Inferior parietal cortex (tissue), 1 donor: ENCODE measurements at regions not wholly inside any gene's neighbourhood (a gene's known extent, or its start where the extent isn't known, plus 50 kb on each side); places are given as distances from the start of the nearest gene placed in this dataset.

Source experiments
- DNase-seq: peaks from one replicate; pipeline ENCODE4 v3.0.0-alpha.2; 2016; ENCODE audit errors: extremely low spot score

- no peak for DNase-seq
These were observed 1395.1 kb downstream of the NCAM2 start for GRCh38 chr21:22393324-22393723.

GRCh38 chr21:22395965-22396364, 1397.8 kb downstream of the NCAM2 start:
- no peak for DNase-seq

DNA sequence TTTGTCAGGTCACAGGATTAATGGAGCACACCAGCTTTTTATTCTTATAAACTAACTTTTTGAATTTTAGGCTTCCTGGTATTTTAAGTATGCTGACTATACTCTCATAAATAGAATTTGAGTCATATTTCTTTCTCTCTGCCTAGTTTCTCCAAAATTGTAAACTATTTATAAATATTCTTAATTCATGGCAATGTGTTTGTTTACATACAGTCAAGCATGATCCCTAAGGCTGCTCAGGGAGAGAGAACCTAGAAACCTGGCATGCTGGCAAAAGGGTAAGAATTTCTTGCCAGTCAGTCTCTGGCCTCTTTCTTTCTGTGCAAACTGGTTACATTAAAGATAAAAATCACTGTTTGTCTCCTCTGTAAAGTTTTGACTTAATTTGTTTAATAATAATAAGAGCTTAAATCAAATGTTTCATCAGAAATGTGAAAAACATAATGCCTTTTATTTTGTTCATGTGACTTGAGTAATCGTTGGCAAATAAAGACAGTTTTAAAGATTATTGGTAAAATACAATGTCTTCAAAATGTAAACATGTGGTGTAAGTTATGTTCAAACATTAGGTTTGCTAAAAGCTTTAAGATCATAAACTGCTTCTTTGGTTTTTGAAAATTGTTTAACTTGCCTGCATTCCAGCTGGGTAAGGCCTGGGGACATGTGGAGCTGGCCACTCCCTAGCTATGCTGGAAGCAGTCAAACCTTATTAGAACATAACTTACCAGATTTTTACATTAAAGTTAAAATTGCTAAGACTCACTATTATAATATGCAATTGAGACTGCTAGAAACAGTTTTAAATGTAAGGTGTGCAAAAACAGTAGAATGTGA, 1401.7 kb downstream of the NCAM2 start:
- DNase-seq, result no peak

GRCh38 chr21:22409571-22409970, 1411.4 kb downstream of the NCAM2 start:
- no peak for DNase-seq

GRCh38 chr21:22416555-22416954, 1418.3 kb downstream of the NCAM2 start:
- DNase-seq, result no peak

GRCh38 chr21:22421416-22422180, 1423.4 kb downstream of the NCAM2 start:
- no peak for DNase-seq

- DNase-seq, result no peak
These were observed 1440.3 kb downstream of the NCAM2 start for GRCh38 chr21:22438428-22439086.

- DNase-seq, result no peak
These were observed 1446.8 kb downstream of the NCAM2 start for GRCh38 chr21:22444990-22445389.

GRCh38 chr21:22450507-22450906, 1452.3 kb downstream of the NCAM2 start:
- no peak for DNase-seq

- peak; percentile 55 for DNase-seq
These were observed 1458.0 kb downstream of the NCAM2 start for GRCh38 chr21:22456241-22456640.

DNA sequence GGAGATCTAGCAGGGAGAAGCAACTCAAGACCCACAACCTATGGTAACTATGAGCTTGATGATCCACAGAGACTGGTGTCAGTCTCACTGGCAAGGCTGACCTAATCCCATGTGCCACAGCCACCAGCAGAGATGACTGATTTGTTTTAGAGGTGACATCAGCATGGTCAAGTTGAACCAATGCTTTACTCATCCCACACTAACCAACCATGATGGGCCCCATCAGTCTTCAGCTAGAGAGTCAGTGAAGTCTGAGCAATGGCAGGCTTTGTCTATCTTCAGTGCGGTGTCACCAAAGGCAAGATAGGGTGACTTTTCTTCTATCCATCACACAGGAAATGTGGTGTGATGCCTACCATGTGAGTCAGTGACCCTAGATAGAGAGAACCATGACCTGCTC, 1470.7 kb downstream of the NCAM2 start:
- DNase-seq, result no peak

DNA sequence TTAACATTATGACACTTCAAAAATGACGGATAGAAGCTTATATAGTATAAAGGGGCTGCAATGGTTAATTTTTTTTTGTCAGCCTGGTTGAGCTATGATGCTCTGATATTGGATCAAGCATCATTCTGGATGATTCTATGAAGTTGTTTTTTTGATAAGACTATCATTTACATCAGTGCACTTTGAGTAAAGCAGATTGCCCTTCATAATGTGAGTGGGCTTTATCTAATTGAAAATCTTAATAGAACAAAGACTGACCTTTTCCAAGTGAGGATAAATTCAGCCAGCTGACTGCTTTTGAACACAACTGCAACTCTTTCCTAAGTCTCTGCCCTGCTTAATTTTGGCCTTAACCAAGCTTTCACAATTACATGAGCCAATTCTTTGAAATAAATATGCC, 1476.2 kb downstream of the NCAM2 start:
- DNase-seq, result no peak

DNA sequence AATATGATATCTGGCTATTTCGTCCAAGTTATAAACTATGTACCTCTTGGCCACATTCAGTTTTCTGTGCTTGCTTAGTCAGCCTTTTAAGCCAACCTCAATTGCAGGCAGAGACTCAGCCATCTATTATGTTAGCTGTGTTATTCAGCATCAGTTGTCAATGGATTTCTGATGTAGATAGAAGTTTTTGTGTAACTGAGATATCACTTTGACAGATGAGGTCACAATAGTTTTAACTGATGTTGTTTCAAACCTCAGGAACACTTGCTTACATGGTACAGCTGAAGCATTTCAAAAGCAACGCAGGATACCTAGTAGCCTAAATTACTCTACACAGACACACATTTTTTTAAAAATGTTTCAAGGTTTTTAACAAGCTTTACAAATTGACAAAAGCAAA, 1478.0 kb downstream of the NCAM2 start:
- no peak for DNase-seq

GRCh38 chr21:22476726-22477646, 1478.8 kb downstream of the NCAM2 start:
- peak; percentile 20 for DNase-seq

DNA sequence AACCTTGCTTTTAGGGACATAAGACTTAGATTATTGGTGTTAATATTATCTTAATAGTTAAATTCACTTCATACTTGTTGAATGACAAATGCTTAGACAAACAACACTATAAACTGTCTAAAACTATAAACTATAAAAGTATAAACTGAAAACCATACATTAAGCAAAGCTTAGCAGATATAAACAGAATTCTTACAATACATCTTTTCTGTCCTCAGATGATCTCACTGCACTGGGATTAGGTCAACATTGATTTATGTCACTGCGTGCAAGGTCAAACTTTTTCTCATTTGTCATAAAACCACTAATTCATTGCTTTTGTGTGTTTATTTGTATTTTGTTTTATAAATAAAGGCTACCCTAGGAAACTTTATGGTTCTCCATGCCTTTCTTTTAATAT, 1491.8 kb downstream of the NCAM2 start:
- DNase-seq, result no peak

DNA sequence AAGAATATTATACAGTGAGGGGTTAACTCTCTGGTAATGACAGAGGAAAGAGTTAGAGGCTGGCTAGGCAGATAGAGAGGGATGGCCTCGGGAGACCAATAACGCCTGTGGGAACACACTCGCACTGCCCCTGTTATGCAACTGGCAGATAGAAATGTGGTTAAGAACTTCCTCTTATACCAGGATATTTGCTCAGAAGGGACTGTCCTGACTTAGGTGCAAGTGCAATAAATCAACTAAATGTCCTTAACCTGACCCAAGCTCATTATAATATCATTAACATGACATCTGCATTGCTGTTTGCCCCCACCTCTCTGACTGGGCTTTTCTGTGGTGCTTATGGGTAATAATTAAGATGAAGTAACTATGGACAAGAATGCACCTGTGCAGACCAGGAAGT, 1518.0 kb downstream of the NCAM2 start:
- no peak for DNase-seq

- no peak for DNase-seq
These were observed 1537.4 kb downstream of the NCAM2 start for GRCh38 chr21:22535630-22536029.

DNA sequence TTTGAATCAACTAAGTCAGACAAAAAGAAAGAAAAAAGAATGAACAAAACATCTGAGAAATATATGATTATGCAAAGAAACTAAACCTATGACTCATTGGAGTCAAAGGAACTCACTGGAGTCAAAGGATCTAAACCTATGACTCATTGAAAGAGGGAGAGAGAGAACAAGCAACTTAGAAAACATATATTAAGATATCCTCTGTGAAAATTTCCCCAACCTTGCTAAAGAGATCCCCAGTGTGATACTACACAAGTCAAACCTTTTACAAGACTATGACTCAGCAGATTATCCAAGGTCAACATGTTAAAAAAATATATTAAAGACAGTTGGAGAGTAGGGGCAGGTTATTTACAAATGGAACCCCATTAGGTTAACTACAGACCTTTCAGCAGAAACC, 1538.3 kb downstream of the NCAM2 start:
- no peak for DNase-seq

- no peak for DNase-seq
These were observed 1546.5 kb downstream of the NCAM2 start for GRCh38 chr21:22544747-22545146.

DNA sequence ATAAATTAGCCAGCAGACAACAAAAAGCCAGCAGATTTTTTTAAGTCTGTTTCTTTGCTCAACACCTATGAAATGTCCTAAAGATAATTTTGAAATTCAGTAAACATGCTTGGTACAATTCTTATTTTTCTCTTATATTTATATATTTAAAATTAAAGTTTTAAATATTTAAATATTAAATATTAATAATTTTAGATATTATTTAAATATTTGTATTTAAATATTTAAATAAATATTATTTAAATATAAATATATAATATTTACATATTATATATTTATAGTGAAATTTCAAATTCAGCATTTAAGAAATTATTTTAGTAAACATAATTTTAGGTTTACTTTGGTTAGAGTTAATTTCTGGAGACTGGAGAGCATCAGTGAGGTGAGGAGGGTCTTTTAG, 1554.2 kb downstream of the NCAM2 start:
- no peak for DNase-seq

DNA sequence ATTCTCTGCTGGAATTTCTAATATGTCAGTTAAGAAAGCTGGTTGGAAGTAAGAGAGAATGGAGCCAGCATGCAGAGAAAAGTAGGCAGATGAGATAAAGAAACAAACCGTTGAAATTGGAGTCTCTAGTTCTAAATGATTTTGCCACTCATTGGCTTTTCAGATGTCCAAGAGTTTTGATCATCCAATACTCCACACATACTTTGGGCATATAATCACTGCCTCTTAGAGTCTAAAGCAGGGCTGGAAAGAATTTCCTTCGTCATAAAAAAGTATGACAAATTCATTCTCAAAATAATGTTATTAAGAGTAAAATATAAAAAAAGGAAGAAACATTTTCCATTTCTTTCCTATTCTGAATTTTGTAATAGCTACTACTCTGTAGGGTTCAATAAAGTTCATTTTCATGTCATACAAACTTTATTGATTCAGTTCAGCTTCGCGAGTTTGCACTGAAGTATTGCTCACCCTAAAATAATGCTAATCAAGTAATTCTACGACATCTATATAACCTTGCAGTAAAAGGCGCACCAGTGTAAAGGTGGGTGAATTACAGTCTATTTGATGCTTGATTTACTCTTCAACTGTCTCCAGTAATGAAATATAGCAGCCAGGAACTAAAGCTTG, 1556.6 kb downstream of the NCAM2 start:
- no peak for DNase-seq
